ENCODE measurements at regions not wholly inside any gene's neighbourhood (a gene's known extent, or its start where the extent isn't known, plus 50 kb on each side); places are given as distances from the start of the nearest gene placed in this dataset.

DNA sequence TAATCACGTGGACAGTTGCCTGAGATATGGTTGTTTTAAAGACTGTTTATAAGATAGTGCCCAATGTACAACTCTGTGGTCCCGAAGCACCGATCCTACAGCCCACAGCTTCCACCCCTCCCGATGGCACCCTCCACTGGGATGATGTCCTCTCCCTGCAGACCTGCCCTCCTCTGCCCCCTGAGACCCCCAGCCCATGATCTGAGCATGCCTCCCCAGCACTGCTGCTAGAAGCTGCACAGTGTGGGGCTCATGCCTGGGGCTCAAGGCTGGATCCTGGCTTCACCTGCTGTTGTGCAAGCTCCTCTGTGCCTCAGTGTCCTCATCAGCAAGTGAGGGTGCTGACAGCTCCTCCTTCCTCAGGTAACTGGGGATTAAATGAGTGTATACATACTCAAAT lies 254.7 kb upstream of the MKI67 start:
- no peak for DNase-seq

DNA sequence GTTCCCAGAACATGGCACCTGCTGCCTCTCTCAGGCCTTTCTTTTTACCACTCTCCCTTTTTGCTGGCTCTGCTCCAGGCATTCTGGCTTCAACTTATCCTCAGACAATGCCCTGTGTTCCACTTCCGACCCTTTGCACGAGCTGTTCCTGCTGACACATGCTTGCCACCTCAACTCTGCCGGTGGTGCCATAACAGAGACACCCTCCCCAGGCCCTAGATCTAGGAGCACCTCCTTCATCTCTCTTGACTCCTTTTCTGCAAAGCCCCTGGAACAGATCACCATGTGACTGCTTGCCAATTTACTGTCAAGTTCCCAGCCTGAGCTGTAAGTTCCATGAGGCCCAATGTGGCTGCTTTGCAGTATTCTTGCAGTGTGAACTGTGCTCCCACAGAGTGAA lies 256.0 kb upstream of the MKI67 start:
- no peak for DNase-seq

DNA sequence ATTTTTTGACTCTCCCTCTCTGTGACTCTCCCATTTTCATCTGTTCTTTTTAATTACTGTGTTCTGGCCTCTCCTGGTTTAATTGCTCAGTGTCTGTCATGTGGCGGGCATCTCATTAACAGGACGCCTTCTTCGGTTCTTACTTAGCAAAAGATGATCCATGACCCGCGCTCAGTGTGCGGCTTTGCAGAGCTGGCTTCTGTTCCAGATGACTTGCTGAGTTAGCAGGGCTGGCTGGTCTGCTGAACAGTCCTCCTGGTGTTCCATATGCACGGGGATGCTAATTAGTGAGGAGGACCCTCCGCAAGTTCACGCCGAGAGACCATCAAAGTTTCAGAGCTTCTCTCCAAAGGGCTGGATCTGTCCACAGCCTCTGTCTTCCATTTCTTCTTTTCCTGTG lies 258.6 kb upstream of the MKI67 start:
- DNase-seq: no peak

DNA sequence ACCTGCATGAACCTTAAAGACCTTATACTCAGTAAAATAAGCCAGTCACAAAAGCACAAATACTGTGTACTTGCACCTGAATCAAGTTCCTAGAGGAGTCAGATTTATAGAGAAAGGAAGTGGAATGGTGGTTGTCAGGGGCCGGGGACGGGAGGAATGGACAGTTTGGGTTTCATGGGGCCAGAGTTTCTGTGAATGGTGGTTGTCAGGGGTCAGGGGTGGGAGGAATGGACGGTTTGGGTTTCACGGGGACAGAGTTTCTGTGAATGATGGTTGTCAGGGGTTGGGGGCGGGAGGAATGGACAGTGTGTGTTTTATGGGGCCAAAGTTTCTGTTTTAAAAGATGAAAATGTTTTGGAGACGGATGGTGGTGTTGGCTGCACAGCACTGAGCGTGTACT lies 260.0 kb upstream of the MKI67 start:
- no peak for DNase-seq

DNA sequence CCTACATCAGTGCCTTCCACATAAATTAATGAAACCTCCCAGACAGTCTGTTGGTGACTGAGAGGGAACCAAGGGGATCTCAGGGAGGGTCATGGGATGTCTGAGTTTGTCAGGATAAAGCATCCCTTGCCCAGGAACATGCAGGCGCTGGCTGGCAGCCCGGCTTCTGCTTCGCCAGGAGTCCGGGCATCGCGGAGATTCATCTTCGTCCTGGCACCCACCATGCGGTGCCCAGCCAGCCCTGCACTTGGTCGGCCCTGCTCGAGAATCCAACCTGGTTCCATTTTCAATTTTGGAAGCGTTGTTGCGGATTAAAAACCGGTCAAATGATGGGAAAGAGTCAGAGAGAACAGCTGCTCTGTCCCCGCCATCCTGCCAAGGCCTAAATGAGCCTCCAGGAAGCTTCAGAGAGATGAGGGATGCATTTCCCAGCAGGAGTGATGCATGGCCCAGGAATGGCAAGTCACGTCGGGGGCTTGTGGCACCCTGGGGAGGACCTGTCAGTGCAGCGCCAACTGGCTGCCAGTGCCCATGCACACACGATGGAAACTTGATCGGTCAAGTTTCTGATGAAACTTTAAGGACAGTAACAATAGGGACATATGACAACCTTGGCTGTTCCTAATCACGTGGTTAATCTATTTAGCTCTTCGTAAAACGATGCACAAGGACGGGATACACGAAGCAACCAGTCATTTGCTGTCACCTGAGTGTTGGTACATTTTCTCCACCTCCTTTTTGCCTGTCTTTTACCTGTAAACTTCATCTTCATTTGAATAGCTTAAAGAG lies 260.8 kb upstream of the MKI67 start:
- DNase-seq: no peak

DNA sequence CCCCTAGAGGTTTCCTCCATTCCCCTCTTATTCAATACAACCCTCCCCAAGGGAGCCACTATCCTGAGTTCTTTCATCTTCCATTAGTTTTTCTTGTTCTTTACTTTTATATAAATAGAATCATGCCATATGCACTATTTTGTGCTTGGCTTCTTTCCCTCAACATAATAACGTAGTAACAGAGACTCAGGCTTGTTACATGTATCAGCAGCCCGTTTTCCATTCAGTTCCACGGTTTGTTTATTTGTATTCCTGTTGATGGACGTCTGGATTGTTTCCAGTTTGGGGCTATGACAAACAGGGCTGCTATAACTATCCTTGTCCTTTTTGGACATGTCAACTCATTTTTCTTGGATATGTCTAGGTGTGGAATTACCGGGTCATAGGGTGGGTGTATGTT lies 264.4 kb upstream of the MKI67 start:
- DNase-seq: no peak

DNA sequence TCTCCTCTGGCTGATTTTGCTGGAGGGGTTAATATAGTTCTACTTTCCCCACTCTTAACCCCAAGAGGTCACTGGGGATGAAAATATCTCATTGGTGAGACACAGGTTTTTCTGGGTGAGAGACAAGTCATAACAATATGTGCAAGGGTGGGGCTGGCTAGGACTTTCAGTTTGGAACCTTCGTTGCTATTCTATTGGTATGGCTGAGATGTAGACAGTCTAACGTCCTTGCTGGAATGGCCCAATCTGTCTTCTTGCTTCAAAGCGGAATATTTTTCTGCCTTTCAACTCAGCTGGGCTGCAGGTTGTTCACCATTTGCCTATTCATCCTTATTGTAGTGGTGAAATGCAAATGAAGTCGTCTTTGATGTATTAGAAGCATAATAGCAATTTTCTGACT lies 267.3 kb upstream of the MKI67 start:
- no peak for DNase-seq

DNA sequence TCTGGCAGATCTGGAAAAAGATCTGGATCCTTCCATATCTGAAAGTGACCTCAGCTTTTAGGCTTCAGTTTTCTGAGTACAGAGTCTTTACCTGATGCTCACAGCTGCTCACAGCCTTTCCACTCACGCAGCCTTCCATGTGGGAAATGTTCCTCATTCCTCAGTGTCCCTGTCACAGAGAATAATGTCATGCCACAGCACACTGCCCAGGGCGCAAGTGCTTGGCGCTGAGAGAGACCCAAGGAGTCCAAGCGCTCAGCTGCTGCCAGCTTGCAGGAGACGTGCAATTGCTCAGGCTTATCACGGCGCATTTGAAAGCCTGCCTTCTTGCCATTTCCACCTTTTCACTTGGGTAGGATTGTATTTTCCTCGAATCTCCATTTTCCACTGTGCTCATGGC lies 271.9 kb upstream of the MKI67 start:
- no peak for DNase-seq

DNA sequence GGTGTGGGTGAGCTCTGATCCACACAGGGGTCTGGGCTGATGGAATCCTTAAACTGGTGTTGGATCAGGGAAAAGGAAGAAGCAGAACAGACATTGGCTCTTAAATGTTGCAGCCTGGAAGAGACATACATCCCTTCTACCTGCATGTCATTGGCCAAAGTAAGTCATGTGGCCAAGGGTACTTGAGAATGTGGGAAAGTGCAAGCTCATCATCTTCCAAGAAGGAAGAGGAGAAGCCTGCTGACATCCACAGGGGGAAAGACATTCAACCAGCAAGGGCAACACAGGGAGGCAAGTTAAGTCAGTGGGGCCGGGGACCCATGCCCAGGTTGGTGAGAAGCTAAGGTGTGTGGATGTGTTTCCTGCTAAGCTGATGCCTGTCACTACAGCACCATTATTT lies 272.8 kb upstream of the MKI67 start:
- no peak for DNase-seq

DNA sequence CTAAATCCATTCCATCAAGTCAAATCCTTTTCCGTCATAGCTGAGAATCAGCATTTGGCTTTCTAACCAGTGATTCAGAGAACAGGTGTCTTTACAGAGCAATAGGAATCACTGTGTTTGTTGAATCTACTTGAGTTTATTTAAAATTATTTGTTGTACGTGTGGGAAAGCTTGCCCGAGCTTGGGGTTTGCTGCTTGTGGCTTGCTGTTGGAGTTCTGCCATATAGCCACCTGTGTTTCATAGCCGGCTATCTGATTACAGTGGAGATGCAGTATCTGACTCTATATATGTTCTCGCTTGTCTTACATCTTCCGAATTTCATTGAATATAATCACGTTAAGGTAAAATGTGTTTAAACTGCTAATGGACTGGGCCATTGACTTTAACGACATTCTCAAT lies 274.3 kb upstream of the MKI67 start:
- no peak for DNase-seq

DNA sequence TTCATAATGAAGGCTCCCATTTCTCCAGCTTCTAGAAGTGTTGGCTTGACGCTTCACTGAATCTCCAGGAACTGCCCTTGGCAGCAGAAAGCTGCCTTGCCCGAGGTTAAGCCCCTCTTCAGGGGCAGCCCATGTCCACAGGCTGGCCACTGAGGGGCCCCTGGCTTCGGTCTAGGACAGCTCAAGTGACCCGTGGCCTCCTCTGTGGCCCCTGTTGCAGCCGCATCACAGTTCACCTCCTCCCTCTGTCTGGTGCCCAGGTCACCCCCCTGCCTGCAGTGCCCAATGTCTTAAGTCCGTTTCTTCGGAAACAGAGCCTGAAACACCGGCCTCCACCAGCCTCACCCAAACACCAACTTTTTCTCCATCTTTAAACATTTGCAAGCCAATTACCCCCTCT lies 279.2 kb upstream of the MKI67 start:
- DNase-seq: no peak

DNA sequence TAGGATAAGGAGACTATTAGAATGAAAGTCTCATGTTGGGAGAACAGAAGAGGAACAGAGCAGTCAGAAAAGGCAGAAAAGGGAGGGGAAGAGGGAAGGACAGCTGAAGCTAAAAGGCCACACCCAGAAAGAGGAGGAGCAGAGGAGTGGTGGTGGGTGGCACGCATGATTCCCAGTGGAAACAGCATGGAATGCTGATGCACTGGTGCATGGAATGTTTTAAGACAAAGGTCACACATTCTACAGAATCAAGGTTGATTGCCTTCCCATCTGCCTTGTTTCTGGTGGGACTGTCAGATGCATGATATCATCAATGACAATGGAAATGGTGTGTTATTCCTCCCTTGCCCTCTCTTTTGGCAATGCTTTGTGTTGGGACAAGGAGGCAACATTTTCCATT lies 285.4 kb upstream of the MKI67 start:
- no peak for DNase-seq

DNA sequence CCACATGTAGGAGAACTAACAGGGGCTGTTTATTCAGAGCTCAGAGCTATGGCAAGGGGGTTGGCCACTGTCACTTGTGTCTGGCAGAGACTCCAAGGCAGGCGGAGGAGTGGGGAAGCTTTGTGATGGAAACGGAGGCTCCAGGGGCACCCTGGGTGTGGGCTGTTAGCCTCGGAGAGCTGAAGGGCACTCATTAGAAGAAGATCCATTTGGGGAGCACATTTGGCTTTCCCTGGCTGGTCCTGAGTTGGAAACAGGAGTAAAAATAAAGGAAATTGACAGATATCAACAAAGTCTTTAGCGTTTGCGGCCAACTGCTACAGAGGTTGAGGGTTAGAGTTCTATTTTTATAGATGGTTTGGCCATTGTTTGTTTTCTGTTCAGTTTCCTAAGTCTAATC lies 288.3 kb upstream of the MKI67 start:
- no peak for DNase-seq

DNA sequence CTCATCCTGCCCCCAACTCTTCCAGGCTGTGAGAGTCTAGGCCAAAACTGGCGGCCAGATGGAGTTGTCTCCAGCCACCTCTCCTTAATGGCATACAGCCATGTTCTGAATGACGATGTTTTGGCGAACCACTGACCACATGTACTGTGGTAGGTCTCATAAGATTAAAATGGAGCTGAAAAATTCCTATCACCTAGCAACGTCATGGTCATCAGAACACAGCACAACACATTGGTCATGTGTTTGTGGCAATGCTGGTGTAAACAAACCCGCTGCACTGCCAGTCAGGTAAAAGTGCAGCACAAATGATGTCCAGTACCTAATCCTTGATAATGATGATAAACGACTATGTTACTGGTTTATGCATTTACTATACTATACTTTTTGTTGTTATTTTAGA lies 290.0 kb upstream of the MKI67 start:
- no peak for DNase-seq

DNA sequence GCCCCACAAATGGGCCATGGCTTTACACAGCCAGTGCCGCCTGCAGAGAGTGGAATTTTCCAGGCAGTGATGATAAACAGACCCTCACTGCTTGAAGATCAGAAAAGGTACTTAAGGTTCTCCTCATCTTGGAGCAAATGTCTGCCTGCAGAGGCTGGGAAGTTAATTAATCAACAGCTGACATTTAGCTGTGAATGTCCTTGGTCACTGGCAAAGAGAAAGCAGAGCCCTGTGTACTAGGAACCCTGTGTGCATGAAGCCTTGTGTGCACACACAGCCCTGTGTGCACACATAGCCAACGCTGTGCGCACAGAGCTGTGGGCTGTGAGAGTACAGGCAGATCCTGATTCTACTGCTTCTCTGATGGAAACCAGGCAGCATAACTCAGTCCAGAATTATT lies 291.6 kb upstream of the MKI67 start:
- no peak for DNase-seq

DNA sequence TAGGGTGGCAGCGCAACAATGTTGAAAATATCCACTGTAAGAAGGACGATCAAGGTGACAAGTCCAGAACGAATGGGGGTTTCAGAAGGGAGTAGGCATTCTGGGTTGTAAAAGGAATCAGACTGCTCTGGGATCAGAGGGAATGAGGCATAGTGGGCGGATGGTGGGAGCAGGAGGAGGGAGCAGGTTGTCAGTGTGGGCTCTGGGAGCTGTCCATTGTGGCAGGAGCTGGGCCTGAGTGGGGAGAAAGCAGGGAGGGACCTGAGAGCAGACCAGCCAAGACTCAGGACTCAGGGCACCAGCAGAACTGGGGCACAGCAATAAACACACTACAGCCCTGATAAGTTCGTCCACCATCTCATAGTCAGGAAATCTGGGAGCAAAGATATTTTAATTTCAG lies 292.6 kb upstream of the MKI67 start:
- no peak for DNase-seq

DNA sequence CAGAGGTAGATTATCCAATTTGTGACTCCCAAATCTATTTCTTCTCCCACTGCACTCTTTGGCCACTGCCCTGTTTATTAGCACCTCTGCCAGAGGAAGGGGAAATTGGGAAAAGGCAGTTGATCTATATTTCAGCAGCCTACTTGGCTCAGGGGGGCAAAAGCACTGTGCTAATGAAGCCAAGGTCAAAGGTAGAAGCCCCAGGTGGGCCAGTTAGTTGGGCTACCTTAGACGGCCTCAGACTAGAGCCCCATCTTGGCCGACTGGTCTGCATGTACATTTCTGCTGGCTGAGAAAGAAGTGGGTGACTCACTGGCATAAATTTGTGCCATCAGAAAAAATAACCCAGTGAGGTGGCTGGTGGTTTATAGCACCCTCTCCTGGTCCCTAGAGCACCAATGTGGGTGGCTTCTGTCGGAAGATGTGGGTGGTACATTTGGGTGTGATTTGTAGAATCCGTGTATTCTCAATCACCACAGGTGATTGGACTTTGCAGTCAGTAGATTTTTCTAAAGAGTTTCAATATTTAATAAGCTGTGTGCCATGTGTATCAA lies 293.3 kb upstream of the MKI67 start:
- no peak for DNase-seq

DNA sequence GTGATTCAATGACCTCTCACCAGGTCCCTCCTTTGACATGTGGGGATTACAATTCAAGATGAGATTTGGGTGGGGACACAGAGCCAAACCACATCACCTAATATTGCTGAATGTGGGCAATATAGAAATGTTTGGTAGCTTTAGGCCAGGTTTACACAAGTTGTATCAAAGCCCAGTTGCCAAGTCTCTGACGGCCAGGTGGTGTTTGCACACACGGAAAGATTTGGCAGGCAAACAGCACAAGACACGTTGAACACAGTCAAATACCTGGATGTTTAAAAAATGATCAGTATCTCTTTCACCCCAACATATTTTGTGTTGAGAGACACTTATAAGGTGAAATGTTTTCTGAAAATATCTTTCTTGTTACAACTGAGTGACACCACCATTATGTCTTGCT lies 294.4 kb upstream of the MKI67 start:
- no peak for DNase-seq

DNA sequence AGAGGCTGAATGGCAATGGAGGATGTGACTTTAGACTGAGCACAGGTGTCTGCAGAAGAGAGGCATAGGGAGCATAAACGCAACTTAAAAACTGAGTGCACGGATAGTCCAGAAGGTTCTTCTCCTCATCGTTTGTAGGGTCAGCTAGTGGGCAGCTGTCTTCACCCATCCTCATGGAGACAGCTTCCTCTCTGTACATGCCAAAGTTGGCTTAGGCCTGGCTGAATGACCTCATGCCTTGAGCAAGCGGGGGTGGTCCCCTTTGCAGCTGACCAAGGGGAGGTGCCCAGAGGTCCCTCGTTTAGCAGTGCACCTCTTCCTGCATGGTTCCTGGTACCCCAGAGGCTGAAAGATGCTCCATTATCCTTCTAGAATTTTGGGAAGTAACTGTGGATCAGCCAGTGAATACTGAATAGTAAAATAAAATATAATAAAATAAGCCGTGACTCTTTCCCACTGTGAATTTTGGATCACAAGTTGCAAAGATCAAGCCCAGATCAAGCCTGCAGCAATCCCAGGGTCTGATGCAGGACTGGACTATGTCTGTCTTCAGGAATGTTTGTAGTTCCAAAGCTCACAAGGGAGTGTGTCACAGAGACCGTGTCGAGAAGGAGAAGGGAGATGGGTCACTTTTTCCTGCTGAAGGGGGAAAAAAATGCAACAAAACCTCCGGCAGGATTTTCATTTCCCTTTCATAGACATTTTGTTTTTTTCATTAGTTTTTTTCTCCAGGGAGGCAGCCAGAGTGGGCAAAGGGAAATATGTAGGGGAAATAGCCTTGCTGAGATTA lies 295.3 kb upstream of the MKI67 start:
- no peak for DNase-seq

DNA sequence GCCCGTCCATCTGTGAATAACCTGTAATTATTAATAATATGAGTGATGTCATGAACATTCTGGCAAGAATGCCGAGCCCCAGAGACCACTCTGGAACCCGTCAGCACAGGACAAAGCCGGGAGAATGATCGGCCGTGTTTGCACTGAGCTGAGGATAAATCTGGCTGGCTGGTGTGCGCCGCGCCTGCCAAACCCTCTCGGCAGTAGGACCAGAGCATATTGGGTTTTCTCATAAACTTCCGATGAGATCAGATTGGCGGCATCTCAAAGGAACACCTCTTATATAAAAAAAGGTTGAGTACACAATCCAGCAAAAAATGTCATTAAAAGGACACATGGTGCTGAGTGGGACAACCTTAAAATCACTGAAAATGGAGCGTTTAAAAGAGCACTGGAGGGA lies 296.0 kb upstream of the MKI67 start:
- DNase-seq: no peak

DNA sequence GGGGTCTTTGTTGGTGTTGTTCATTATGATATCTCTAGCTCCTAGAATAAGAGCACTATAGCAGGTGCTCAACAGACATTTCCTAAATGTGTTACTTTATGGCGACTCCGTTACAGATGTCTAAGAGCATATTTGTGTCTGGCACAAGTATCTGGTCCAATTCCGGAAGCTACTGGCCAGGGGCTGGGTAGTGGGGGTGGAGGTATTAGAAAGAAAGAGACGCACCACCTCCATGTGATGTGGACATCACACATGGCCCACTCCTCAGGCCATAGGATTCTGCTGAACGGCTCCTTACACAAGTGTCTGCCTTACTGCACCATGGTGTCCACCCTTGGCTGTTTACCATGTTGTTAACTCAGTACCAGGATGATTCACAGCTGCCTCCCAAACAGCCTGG lies 296.8 kb upstream of the MKI67 start:
- DNase-seq: no peak

DNA sequence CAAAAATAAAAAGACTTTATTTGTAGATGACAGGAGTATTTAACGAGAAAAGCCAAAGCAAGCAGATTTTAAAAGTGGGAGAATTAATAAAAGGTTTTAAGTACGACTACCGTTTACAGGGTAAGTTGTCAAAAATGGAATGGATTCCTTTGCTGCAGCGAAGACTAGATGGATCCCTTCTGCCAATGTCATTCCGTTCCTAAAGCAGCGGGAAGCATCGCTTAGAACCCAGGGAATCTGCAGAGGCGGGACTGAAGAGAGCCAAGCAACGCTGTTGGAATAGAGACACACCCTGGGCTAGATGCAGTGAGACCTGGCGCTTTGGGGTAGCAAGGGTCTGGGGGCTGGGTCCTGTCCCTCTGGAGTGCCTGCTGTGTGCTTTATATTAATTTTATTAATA lies 303.1 kb upstream of the MKI67 start:
- DNase-seq: no peak

DNA sequence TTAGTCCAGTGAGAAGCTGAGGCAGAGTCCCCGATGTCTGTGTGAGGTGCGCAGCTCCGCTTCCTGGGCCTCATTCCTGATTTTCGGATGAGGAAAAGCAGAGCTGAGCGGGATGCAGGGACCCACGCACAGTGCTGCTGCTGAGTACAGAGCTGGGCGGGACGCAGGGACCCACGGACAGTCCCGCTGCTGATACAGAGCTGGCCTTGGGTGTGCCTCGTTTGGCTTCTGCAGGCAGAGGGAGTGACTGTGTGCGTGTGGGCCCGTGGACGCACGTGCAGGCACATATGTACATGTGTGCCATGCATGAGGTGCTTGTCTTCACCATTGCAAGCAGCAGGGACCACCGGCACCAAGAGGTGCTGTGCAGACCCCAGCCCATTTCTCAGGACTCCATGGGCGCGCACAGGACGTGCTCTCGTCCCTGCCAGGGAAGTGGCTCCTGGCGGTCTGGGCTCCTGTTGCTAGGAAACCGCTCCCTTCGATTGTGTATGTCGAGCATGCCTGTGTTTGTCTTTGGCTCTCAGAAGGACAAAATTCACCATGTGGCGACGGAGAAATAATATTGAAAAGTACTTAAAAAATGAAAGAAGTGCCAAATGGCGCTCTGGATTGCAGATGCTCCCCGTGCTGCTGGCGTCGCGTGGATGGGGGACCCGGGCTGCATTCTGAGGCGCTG lies 303.8 kb upstream of the MKI67 start:
- DNase-seq: no peak

DNA sequence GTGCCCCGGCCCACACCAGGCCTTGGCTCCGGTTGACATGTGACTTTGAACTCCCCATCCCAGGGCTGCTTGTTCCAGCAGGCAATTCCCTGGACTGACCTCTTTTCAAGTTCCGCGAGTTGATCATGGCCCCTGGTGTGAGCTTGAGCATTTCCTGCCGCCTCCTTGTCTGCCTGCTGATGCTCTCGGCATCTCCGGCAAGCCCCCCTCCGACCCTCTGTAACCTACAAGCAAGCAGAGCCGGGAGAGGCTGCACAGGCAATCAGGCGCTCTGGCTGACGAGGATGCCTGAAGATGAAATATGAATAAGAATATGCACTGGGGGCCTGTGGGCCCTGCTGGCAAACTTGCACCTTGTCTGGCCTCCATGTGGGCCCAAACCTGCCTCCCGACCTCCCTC lies 304.9 kb upstream of the MKI67 start:
- DNase-seq: no peak

Measured in activated CD4-positive, alpha-beta T cell treated with anti-CD3 and anti-CD28 coated beads for 4 hours (primary cell).